ACC112 (cell line): ENCODE measurements at regions not wholly inside any gene's neighbourhood (a gene's known extent, or its start where the extent isn't known, plus 50 kb on each side); places are given as distances from the start of the nearest gene placed in this dataset.

Source experiments
- H2AFZ ChIP-seq: fragments of 200-600 bp; sonication (generic); one replicate; pipeline ENCODE4 v1.6.0; 2017; ENCODE audit warnings: antibody characterized with exemption, low read length; ENCODE audit not compliant: unreplicated experiment
- H3K27ac ChIP-seq: fragments of 200-600 bp; sonication (generic); 2 replicates; pipeline ENCODE4 v1.5.1; 2014; ENCODE audit warnings: low read depth, mild to moderate bottlenecking, antibody characterized with exemption, low read length, moderate library complexity
- H3K27me3 ChIP-seq: fragments of 200-600 bp; sonication (generic); 2 replicates; pipeline ENCODE4 v1.6.1; 2014; ENCODE audit warnings: mild to moderate bottlenecking, antibody characterized with exemption, low read length, moderate library complexity, mixed read lengths; ENCODE audit not compliant: insufficient read depth
- H3K36me3 ChIP-seq: fragments of 200-600 bp; sonication (generic); 2 replicates; pipeline ENCODE4 v1.6.1; 2016; ENCODE audit warnings: mild to moderate bottlenecking, antibody characterized with exemption, low read length, moderate library complexity, mixed read lengths; ENCODE audit not compliant: insufficient read depth
- H3K4me1 ChIP-seq: fragments of 200-600 bp; sonication (generic); one replicate; pipeline ENCODE4 v1.6.1; 2016; ENCODE audit warnings: low read length, mixed read lengths; ENCODE audit not compliant: insufficient read depth, unreplicated experiment, control insufficient read depth
- H3K4me3 ChIP-seq: fragments of 200-600 bp; sonication (generic); 2 replicates; pipeline ENCODE4 v1.5.1; 2014; ENCODE audit warnings: mild to moderate bottlenecking, low read depth, low read length
- H3K79me2 ChIP-seq: fragments of 200-600 bp; sonication (generic); one replicate; pipeline ENCODE4 v1.6.0; 2016; ENCODE audit warnings: low read length; ENCODE audit not compliant: control insufficient read depth, unreplicated experiment, insufficient read depth

- H2AFZ ChIP-seq: no peak overlapping the region
- peaks cover 50% of the 10 kb centered on the region for H3K27me3 ChIP-seq
- no peak overlapping the region for H3K4me3 ChIP-seq
- H3K36me3 ChIP-seq: no peaks in the 10 kb centered on the region
- H3K4me1 ChIP-seq: no peaks in the 10 kb centered on the region
- H3K27ac ChIP-seq: no peak overlapping the region
- no peaks in the 10 kb centered on the region for H3K79me2 ChIP-seq
Observed at GRCh38 chr4:61085534-61085933, 114.6 kb upstream of the ADGRL3 start.

GRCh38 chr4:61086357-61086756 lies 113.8 kb upstream of the ADGRL3 start:
- no peak overlapping the region for H3K27ac ChIP-seq
- peaks cover 51% of the 10 kb centered on the region for H3K27me3 ChIP-seq
- H3K4me3 ChIP-seq: no peak overlapping the region
- no peaks in the 10 kb centered on the region for H3K4me1 ChIP-seq
- H3K36me3 ChIP-seq: no peaks in the 10 kb centered on the region
- no peaks in the 10 kb centered on the region for H3K79me2 ChIP-seq
- no peak overlapping the region for H2AFZ ChIP-seq

- H2AFZ ChIP-seq: no peak overlapping the region
- H3K4me3 ChIP-seq: no peak overlapping the region
- H3K4me1 ChIP-seq: no peaks in the 10 kb centered on the region
- H3K27me3 ChIP-seq: peaks cover 53% of the 10 kb centered on the region
- H3K27ac ChIP-seq: no peak overlapping the region
- no peaks in the 10 kb centered on the region for H3K79me2 ChIP-seq
- H3K36me3 ChIP-seq: no peaks in the 10 kb centered on the region
Observed at GRCh38 chr4:61086979-61087378, 113.1 kb upstream of the ADGRL3 start.

- Histone ChIP-seq H2AFZ (no peak overlapping the region), H3K79me2 (no peaks in the 10 kb centered on the region), H3K4me1 (no peaks in the 10 kb centered on the region), H3K27me3 (peaks cover 70% of the 10 kb centered on the region), H3K36me3 (no peaks in the 10 kb centered on the region), H3K4me3 (no peak overlapping the region), H3K27ac (no peak overlapping the region)
Observed at GRCh38 chr4:61094854-61095598, 105.1 kb upstream of the ADGRL3 start.

- Histone ChIP-seq H2AFZ (no peak overlapping the region), H3K27me3 (peaks cover 21% of the 10 kb centered on the region; the same call in 1 of the 2 replicates), H3K79me2 (no peaks in the 10 kb centered on the region), H3K27ac (no peak overlapping the region), H3K36me3 (no peaks in the 10 kb centered on the region), H3K4me1 (no peaks in the 10 kb centered on the region), H3K4me3 (no peak overlapping the region)
Observed at GRCh38 chr4:61128682-61129081, 71.4 kb upstream of the ADGRL3 start.

GRCh38 chr4:61129971-61130370 lies 70.2 kb upstream of the ADGRL3 start:
- Histone ChIP-seq H3K4me3 (no peak overlapping the region), H3K79me2 (no peaks in the 10 kb centered on the region), H3K27ac (no peak overlapping the region), H3K36me3 (no peaks in the 10 kb centered on the region), H2AFZ (no peak overlapping the region), H3K27me3 (peaks cover 25% of the 10 kb centered on the region; the same call in 1 of the 2 replicates), H3K4me1 (no peaks in the 10 kb centered on the region)

- Histone ChIP-seq H3K36me3 (no peaks in the 10 kb centered on the region), H3K4me3 (no peak overlapping the region), H3K79me2 (no peaks in the 10 kb centered on the region), H3K27ac (no peak overlapping the region), H3K27me3 (peaks cover 28% of the 10 kb centered on the region), H3K4me1 (no peaks in the 10 kb centered on the region), H2AFZ (no peak overlapping the region)
Observed at GRCh38 chr4:61143461-61143860, 56.7 kb upstream of the ADGRL3 start.

GRCh38 chr4:61149278-61149677 lies 50.8 kb upstream of the ADGRL3 start:
- no peaks in the 10 kb centered on the region for H3K79me2 ChIP-seq

More at GRCh38 chr4:61149278-61149677, 50.8 kb upstream of the ADGRL3 start:
- Histone ChIP-seq H3K27me3 (peaks cover 30% of the 10 kb centered on the region), H3K4me3 (no peak overlapping the region), H3K36me3 (no peaks in the 10 kb centered on the region), H3K4me1 (no peaks in the 10 kb centered on the region), H2AFZ (no peak overlapping the region), H3K27ac (no peak overlapping the region)
